Chondrocyte (in vitro differentiated cells): ENCODE measurements at regions not wholly inside any gene's neighbourhood (a gene's known extent, or its start where the extent isn't known, plus 50 kb on each side); places are given as distances from the start of the nearest gene placed in this dataset.

ENCODE experiments used
- DNase-seq: peaks from one replicate; pipeline ENCODE4 v3.0.0; 2021; ENCODE audit warnings: mixed read lengths, low spot score
- H3K27ac Mint-ChIP-seq: one replicate; pipeline ENCODE4 v1.8.0; 2021; ENCODE audit warnings: mild to moderate bottlenecking, moderate library complexity, mixed read lengths; ENCODE audit not compliant: unreplicated experiment
- H3K27me3 Mint-ChIP-seq: 2 replicates; pipeline ENCODE4 v1.8.0; 2021; ENCODE audit warnings: low read depth, mixed read lengths
- H3K36me3 Mint-ChIP-seq: 2 replicates; pipeline ENCODE4 v1.8.0; 2021; ENCODE audit warnings: low read depth, mixed read lengths
- H3K4me1 Mint-ChIP-seq: 2 replicates; pipeline ENCODE4 v1.8.0; 2021; ENCODE audit warnings: low read depth, mild to moderate bottlenecking, mixed read lengths
- H3K4me3 Mint-ChIP-seq: one replicate; pipeline ENCODE4 v1.8.0; 2021; ENCODE audit warnings: mild to moderate bottlenecking, moderate library complexity, mixed read lengths; ENCODE audit not compliant: unreplicated experiment
- H3K9me3 Mint-ChIP-seq: 2 replicates; pipeline ENCODE4 v1.8.0; 2021; ENCODE audit warnings: low read depth, mixed read lengths
- CTCF ChIP-seq: fragments of 200-600 bp; sonication (generic); IDR thresholded peaks from 2 replicates; pipeline ENCODE4 v1.5.0; 2021; ENCODE audit warnings: antibody characterized with exemption, mild to moderate bottlenecking, moderate library complexity

GRCh38 chr6:170182093-170182780, 108.6 kb downstream of the DLL1 start:
- Mint-ChIP-seq H3K9me3 (peaks cover 4% of the 10 kb centered on the region), H3K27ac (no peak overlapping the region), H3K4me1 (no peaks in the 10 kb centered on the region), H3K36me3 (no peaks in the 10 kb centered on the region), H3K27me3 (peaks cover 28% of the 10 kb centered on the region), H3K4me3 (no peak overlapping the region)
- no peak for DNase-seq
- no peak for TF ChIP-seq CTCF

- no peak for DNase-seq
- H3K27ac Mint-ChIP-seq, result no peak overlapping the region
- H3K27me3 Mint-ChIP-seq, result peaks cover 28% of the 10 kb centered on the region
- no peaks in the 10 kb centered on the region for H3K36me3 Mint-ChIP-seq
- no peak for TF ChIP-seq CTCF
- H3K4me3 Mint-ChIP-seq, result no peak overlapping the region
- peaks cover 2% of the 10 kb centered on the region for H3K4me1 Mint-ChIP-seq
- H3K9me3 Mint-ChIP-seq, result peaks cover 4% of the 10 kb centered on the region
Measured at GRCh38 chr6:170181338-170181690, 109.6 kb downstream of the DLL1 start.

DNA sequence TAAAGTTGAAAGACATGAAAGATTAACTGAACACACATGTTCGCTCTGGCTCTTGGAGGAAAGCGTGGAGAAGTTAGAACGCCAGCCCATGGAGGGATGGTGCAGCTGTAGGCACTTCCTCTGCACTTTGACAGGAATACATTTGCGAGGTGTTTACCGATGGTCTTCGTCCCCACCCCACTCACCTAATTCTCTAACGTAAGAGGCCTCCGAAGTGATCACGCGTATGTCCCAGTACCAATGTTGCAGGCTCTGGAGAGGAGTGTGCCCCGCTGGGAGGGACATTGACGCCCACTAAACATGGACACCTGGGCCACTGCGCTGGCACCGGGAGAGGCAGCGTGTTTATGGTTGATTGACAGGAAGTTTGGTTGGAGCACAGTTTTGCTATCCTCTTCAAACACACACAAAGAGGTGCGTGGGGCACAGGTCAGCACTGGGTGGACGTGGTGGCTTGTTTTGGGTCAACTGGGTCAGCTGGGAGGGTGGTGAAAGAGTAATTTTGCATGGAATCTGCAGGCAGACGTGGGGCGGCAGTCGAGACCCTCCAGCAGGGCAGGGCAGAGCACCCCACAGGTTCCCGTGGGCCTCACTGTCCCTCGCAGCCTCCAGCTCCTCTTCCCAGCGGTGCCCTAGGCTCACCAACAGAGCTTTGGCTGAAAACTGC, 110.1 kb downstream of the DLL1 start:
- DNase-seq, result no peak
- Mint-ChIP-seq H3K27ac (no peak overlapping the region), H3K9me3 (peaks cover 4% of the 10 kb centered on the region), H3K4me3 (no peak overlapping the region), H3K4me1 (peaks cover 2% of the 10 kb centered on the region), H3K36me3 (no peaks in the 10 kb centered on the region), H3K27me3 (peaks cover 27% of the 10 kb centered on the region)
- no peak for TF ChIP-seq CTCF

DNA sequence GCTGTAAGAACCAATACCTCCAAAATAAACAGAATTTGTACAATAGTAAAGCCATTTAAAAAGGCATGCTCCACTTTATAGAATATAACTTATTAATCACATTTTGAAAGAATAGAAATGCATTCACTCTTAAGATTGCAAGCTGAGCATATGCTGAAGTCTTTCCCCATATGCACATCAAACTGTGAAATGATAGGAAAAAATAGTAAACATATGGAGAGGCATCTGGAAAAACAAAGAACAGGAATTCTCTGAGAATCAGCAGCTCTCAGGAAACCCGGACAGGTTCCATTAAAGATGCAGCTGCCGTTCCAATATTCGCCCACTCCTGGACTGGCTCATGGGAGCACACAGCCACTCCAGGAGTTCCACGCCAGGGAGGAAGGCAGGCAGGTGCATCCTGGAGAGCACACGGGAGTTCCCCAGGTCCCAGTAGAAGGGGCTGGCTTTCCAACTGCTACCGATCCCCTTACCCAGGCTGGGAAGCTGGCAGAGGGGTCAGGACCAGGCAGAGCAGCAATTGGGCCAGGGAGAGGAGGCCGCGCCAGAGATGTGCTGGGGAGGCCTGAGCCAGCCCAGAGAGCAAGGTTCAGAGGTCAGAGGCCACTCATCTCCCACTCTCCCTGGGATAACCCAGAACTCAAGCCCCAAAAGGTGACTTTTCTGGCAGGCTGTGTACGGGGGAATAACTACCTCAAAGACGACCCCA, 111.1 kb downstream of the DLL1 start:
- H3K4me3 Mint-ChIP-seq, result no peak overlapping the region
- H3K27ac Mint-ChIP-seq, result no peak overlapping the region
- DNase-seq, result no peak
- H3K27me3 Mint-ChIP-seq, result peaks cover 23% of the 10 kb centered on the region
- peaks cover 4% of the 10 kb centered on the region for H3K9me3 Mint-ChIP-seq
- TF ChIP-seq CTCF, result no peak
- H3K4me1 Mint-ChIP-seq, result peaks cover 2% of the 10 kb centered on the region
- no peaks in the 10 kb centered on the region for H3K36me3 Mint-ChIP-seq
